ENCODE measurements at regions not wholly inside any gene's neighbourhood (a gene's known extent, or its start where the extent isn't known, plus 50 kb on each side); places are given as distances from the start of the nearest gene placed in this dataset.

DNA sequence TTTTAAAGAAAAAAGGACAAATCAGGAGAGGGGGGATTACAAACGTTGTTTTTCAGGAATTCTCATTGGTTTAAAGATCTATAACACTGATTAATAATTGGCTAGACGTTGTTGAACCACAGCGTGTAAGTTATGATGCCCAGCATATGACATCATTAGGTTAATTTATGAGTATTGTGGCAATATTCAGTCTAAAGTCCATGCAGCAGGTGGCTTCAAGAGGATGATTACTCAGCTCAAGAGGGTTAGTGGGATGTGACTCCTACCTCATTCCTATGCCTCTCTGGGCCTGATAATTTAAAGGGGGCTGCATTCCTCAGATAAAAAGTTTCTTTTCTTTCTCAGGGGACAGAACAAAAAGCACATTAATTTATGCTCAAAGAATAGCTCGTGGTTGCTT lies 1309.0 kb downstream of the EPHA7 start:
- no peak overlapping the region for H2BK120ac ChIP-seq (ENCODE audit: low read depth, low read length, poor library complexity, severe bottlenecking)
- no peak overlapping the region for H2AK5ac ChIP-seq (ENCODE audit: insufficient read length, low read length)
- H2BK20ac ChIP-seq (ENCODE audit: low read depth, low read length, poor library complexity, severe bottlenecking) = no peak overlapping the region
- no peaks in the 10 kb centered on the region for H3K4me1 ChIP-seq (ENCODE audit: insufficient read depth, low read length)
- no peak overlapping the region for H3K56ac ChIP-seq (ENCODE audit: insufficient read length, low read depth, low read length)
- peaks cover under 1 to 7% of the 10 kb centered on the region in 2 experiments; a peak in 2 of 4 replicates for H3K4me1 Mint-ChIP-seq
- H3K4me2 ChIP-seq (ENCODE audit: insufficient read depth, insufficient read length, low read length) = no peak overlapping the region
- DNase-seq = no peak
- no peak overlapping the region for H4K91ac ChIP-seq (ENCODE audit: insufficient read length, low read depth, low read length)
- H3K27ac ChIP-seq (ENCODE audit: insufficient read length, low read depth, low read length) = no peak overlapping the region
- H3K36me3 Mint-ChIP-seq (ENCODE audit: insufficient read depth in 1 of 3, low read depth in 3 of 3) = peaks cover 0 to 2% (median 0%) of the 10 kb centered on the region in 3 experiments; a peak in 1 of 7 replicates
- H2BK15ac ChIP-seq (ENCODE audit: low read depth, low read length) = no peak overlapping the region
- H3K9me3 Mint-ChIP-seq = peaks cover 0 to 1% of the 10 kb centered on the region in 2 experiments; a peak in 1 of 5 replicates
- no peak overlapping the region for H3K23ac ChIP-seq (ENCODE audit: insufficient read length, low read depth, low read length)
- no peaks in the 10 kb centered on the region for H3K27me3 ChIP-seq (ENCODE audit: insufficient read depth, low read length)
- TF ChIP-seq, protein P1, sequence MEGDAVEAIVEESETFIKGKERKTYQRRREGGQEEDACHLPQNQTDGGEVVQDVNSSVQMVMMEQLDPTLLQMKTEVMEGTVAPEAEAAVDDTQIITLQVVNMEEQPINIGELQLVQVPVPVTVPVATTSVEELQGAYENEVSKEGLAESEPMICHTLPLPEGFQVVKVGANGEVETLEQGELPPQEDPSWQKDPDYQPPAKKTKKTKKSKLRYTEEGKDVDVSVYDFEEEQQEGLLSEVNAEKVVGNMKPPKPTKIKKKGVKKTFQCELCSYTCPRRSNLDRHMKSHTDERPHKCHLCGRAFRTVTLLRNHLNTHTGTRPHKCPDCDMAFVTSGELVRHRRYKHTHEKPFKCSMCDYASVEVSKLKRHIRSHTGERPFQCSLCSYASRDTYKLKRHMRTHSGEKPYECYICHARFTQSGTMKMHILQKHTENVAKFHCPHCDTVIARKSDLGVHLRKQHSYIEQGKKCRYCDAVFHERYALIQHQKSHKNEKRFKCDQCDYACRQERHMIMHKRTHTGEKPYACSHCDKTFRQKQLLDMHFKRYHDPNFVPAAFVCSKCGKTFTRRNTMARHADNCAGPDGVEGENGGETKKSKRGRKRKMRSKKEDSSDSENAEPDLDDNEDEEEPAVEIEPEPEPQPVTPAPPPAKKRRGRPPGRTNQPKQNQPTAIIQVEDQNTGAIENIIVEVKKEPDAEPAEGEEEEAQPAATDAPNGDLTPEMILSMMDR (conservative IDR thresholded peaks at IDR 0.05) = no peak
- H3K14ac ChIP-seq (ENCODE audit: insufficient read depth, low read length) = no peak overlapping the region
- H3K23me2 ChIP-seq (ENCODE audit: insufficient read length, low read depth, low read length, poor library complexity, severe bottlenecking) = no peaks in the 10 kb centered on the region
- no peak overlapping the region for H2BK5ac ChIP-seq (ENCODE audit: insufficient read length, low read length)
- no peak overlapping the region for H3T11ph ChIP-seq (ENCODE audit: low read length)
- H3K4me3 Mint-ChIP-seq = no peak overlapping the region
- H3K27ac Mint-ChIP-seq = no peak overlapping the region
- no CpG with 5 or more reads among the region's 4 CpGs for WGBS (ENCODE audit: extremely low coverage, insufficient read length, low lambda C conversion rate)
- no peak overlapping the region for H4K8ac ChIP-seq (replicated peaks; ENCODE audit: insufficient read length, low read depth, low read length)
- no peaks in the 10 kb centered on the region for H3K79me2 ChIP-seq (ENCODE audit: insufficient read depth, low read length)
- no peak overlapping the region for H2BK12ac ChIP-seq (ENCODE audit: insufficient read length, low read depth, low read length)
- H2AFZ ChIP-seq (ENCODE audit: low read length) = no peak overlapping the region
- H3K9me3 ChIP-seq (ENCODE audit: control insufficient read depth, low read depth, low read length) = no peaks in the 10 kb centered on the region
- H3K9ac ChIP-seq (ENCODE audit: extremely low read depth, insufficient read length, low read length) = no peak overlapping the region
- no peak overlapping the region for H3K4ac ChIP-seq (ENCODE audit: low read depth, low read length)
- H4K20me1 ChIP-seq (ENCODE audit: control insufficient read depth, insufficient read depth, insufficient read length) = no peaks in the 10 kb centered on the region
- no peaks in the 10 kb centered on the region for H3K27me3 Mint-ChIP-seq (ENCODE audit: low read depth)
- no peak overlapping the region for H3K18ac ChIP-seq (ENCODE audit: insufficient read length, low read depth, low read length)
- no peak overlapping the region for H4K5ac ChIP-seq (ENCODE audit: insufficient read length, low read depth, low read length)
- H3K79me1 ChIP-seq (ENCODE audit: insufficient read depth, low read depth, low read length, poor library complexity, severe bottlenecking) = no peaks in the 10 kb centered on the region

Data from H9 (cell line).